ENCODE measurements at regions not wholly inside any gene's neighbourhood (a gene's known extent, or its start where the extent isn't known, plus 50 kb on each side); places are given as distances from the start of the nearest gene placed in this dataset.

DNA sequence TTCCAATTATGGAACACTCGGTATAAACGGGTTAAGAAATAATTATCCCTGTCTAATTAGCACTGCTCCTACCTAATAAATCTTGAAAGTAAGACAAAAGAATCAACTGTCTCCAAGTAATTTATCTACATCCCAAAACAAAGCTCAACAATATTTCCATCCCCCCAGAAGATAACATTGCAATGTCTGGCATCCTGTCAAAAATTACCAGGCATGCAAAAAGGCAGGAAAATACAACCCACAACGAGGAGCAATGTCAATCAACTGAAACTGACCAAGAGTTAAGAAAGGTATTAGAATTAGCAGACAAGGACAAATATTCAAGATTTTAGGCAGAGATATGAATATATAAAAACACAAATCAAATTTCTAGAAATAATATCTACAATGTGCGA is 84.5 kb upstream of the SVIL start:
- no peak for TF ChIP-seq EZH2 (IDR thresholded peaks at IDR 0.05; ENCODE audit: borderline replicate concordance, insufficient read depth, low read depth, low read length, poor library complexity, severe bottlenecking)
- TF ChIP-seq, protein P1, sequence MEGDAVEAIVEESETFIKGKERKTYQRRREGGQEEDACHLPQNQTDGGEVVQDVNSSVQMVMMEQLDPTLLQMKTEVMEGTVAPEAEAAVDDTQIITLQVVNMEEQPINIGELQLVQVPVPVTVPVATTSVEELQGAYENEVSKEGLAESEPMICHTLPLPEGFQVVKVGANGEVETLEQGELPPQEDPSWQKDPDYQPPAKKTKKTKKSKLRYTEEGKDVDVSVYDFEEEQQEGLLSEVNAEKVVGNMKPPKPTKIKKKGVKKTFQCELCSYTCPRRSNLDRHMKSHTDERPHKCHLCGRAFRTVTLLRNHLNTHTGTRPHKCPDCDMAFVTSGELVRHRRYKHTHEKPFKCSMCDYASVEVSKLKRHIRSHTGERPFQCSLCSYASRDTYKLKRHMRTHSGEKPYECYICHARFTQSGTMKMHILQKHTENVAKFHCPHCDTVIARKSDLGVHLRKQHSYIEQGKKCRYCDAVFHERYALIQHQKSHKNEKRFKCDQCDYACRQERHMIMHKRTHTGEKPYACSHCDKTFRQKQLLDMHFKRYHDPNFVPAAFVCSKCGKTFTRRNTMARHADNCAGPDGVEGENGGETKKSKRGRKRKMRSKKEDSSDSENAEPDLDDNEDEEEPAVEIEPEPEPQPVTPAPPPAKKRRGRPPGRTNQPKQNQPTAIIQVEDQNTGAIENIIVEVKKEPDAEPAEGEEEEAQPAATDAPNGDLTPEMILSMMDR (IDR thresholded peaks at IDR 0.05): no peak
- no peak overlapping the region for H3K27ac ChIP-seq (ENCODE audit: low read length in 2 of 2)
- peaks cover 5 to 14% (median 7%) of the 10 kb centered on the region in 3 donors for H3K9me3 ChIP-seq (ENCODE audit: control extremely low read depth in 1 of 3, control insufficient read depth in 2 of 3, insufficient read depth in 1 of 3, low read length in 2 of 3)
- no peak for ATAC-seq (ENCODE audit: low read depth)
- POLR2A ChIA-PET: no interaction called here
- H3K27me3 ChIP-seq (replicated peaks in 1 of 4; ENCODE audit: control extremely low read depth in 1 of 4, control insufficient read depth in 3 of 4, insufficient read depth in 4 of 4, low read length in 3 of 4): no peaks in the 10 kb centered on the region
- intact Hi-C loops (cut with micrococcal nuclease): no loop called here
- H3K9ac ChIP-seq (ENCODE audit: low read length): no peak overlapping the region
- Mint-ChIP-seq H3K4me3 (no peak overlapping the region), H3K27ac (no peak overlapping the region), H3K27me3 (no peaks in the 10 kb centered on the region), H3K9me3 (ENCODE audit: insufficient read depth) (peaks cover 5% of the 10 kb centered on the region), H3K4me1 (no peaks in the 10 kb centered on the region)
- no peaks in the 10 kb centered on the region for H3K4me1 ChIP-seq (ENCODE audit: control insufficient read depth in 2 of 2, insufficient read depth in 2 of 2, low read length in 2 of 2)
- no peaks in the 10 kb centered on the region for H4K20me1 ChIP-seq (ENCODE audit: control insufficient read depth, insufficient read depth, low read length, poor library complexity, severe bottlenecking)
- H3K79me2 ChIP-seq (ENCODE audit: control insufficient read depth, insufficient read depth, low read length): no peaks in the 10 kb centered on the region
- no peak overlapping the region for H3K4me3 ChIP-seq (ENCODE audit: control extremely low read depth in 1 of 5, extremely low read depth in 1 of 5, insufficient read depth in 1 of 5, low read depth in 2 of 5, low read length in 4 of 5)
- no peak for DNase-seq
- no peak overlapping the region for H3K4me2 ChIP-seq (replicated peaks; ENCODE audit: low read depth, low read length, poor library complexity, severe bottlenecking)
- CTCF ChIA-PET: no interaction called here
- WGBS (ENCODE audit: insufficient coverage): 100% methylated on average over 2 of the region's 4 CpGs
- no peak overlapping the region for H2AFZ ChIP-seq (ENCODE audit: insufficient read depth, low read depth, low read length, poor library complexity, severe bottlenecking)
- H3K36me3 ChIP-seq (replicated peaks in 1 of 2; ENCODE audit: control extremely low read depth in 1 of 2, control insufficient read depth in 1 of 2, extremely low read depth in 1 of 2, insufficient read depth in 2 of 2, low read length in 1 of 2): no peaks in the 10 kb centered on the region

DNA sequence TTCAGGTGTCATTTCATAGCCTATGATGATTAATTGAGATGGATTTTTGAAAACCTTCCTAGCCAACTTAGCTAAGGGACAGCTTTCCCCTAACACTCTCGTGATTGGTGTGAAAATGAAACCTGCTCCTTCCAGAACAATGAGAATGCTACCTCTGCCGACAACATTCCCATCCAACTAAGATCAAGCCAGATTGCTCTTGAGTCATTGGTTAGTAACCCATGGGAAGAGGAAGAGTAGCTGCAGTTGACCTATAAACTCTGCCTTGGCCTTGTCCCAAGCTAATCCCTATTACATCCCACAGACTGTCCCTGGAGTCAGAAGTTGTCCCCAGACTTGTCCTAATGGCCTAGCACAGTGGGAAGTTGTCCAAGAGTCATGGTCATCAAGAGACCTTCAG is 80.5 kb upstream of the SVIL start:
- Histone ChIP-seq H3K27ac (ENCODE audit: low read length in 2 of 2) (no peak overlapping the region), H3K4me1 (ENCODE audit: control insufficient read depth in 2 of 2, insufficient read depth in 2 of 2, low read length in 2 of 2) (no peaks in the 10 kb centered on the region), H3K4me3 (ENCODE audit: control extremely low read depth in 1 of 5, extremely low read depth in 1 of 5, insufficient read depth in 1 of 5, low read depth in 2 of 5, low read length in 4 of 5) (no peak overlapping the region), H3K36me3 (replicated peaks in 1 of 2; ENCODE audit: control extremely low read depth in 1 of 2, control insufficient read depth in 1 of 2, extremely low read depth in 1 of 2, insufficient read depth in 2 of 2, low read length in 1 of 2) (no peaks in the 10 kb centered on the region), H3K9ac (ENCODE audit: low read length) (no peak overlapping the region), H4K20me1 (ENCODE audit: control insufficient read depth, insufficient read depth, low read length, poor library complexity, severe bottlenecking) (no peaks in the 10 kb centered on the region), H3K9me3 (ENCODE audit: control extremely low read depth in 1 of 3, control insufficient read depth in 2 of 3, insufficient read depth in 1 of 3, low read length in 2 of 3) (peaks cover 3 to 14% (median 7%) of the 10 kb centered on the region in 3 donors), H3K4me2 (replicated peaks; ENCODE audit: low read depth, low read length, poor library complexity, severe bottlenecking) (no peak overlapping the region), H2AFZ (ENCODE audit: insufficient read depth, low read depth, low read length, poor library complexity, severe bottlenecking) (no peak overlapping the region), H3K27me3 (replicated peaks in 1 of 4; ENCODE audit: control extremely low read depth in 1 of 4, control insufficient read depth in 3 of 4, insufficient read depth in 4 of 4, low read length in 3 of 4) (no peaks in the 10 kb centered on the region), H3K79me2 (ENCODE audit: control insufficient read depth, insufficient read depth, low read length) (no peaks in the 10 kb centered on the region)
- ChIA-PET POLR2A (no interaction called here), CTCF (no interaction called here)
- H3K27me3 Mint-ChIP-seq: no peaks in the 10 kb centered on the region
- intact Hi-C loops (cut with micrococcal nuclease): no loop called here
- no peak overlapping the region for H3K27ac Mint-ChIP-seq
- ATAC-seq (ENCODE audit: low read depth): no peak
- no peaks in the 10 kb centered on the region for H3K4me1 Mint-ChIP-seq
- no peak for DNase-seq
- WGBS (ENCODE audit: insufficient coverage): no CpG with 5 or more reads among the region's 2 CpGs
- peaks cover 3% of the 10 kb centered on the region for H3K9me3 Mint-ChIP-seq (ENCODE audit: insufficient read depth)
- TF ChIP-seq, protein P1 (IDR thresholded peaks at IDR 0.05): no peak
- no peak for TF ChIP-seq EZH2 (IDR thresholded peaks at IDR 0.05; ENCODE audit: borderline replicate concordance, insufficient read depth, low read depth, low read length, poor library complexity, severe bottlenecking)
- H3K4me3 Mint-ChIP-seq: no peak overlapping the region

Measured in B cell (primary cell).